Heart left ventricle (tissue), 13 donors: ENCODE measurements at regions not wholly inside any gene's neighbourhood (a gene's known extent, or its start where the extent isn't known, plus 50 kb on each side); places are given as distances from the start of the nearest gene placed in this dataset.

ENCODE experiments used
- POLR2A ChIP-seq, 2 donors: fragments of 450-650 bp; IDR thresholded peaks; one replicate each; pipeline ENCODE4 v1.6.1; 2017; ENCODE audit warnings: antibody characterized with exemption in 2 of 2, mild to moderate bottlenecking in 2 of 2, moderate library complexity in 2 of 2
- TF ChIP-seq, protein P1 (sequence below), 12 donors: fragments of 200-600 bp; sonication (generic) in 4 of 12; IDR thresholded peaks; one replicate each; pipeline versions ENCODE4 v1.5.0 to v1.8.0; 2018 to 2022; ENCODE audit warnings: antibody characterized with exemption in 12 of 12, mild to moderate bottlenecking in 5 of 12
- donor health status: ischemic (EF 13 %, LVEDD 7.1; RV severe dilation, severe dysfunction).
- donor health status: DM: no; HTN: yes; CAD: no.
- donor health status: DM: no; HTN: no; CAD: no.
- donor health status: ischemic (EF 25% LVEDD 6.9; RV normal size, moderate dysfunction).
- donor health status: ischemic (EF 25% LVEDD 5.7; RV mildly dilated, moderate dysfunction).
- donor health status: ischemic (EF 35%, LVEDD 5.7; RV mildly dilated, moderate dysfunction).
- donor health status: nonischemic (EF 11% LVEDD 7.7; RV severe dilation, severe dysfunction).
- donor health status: DM: yes; HTN: yes; CAD: no.
- donor health status: PGD.
- donor health status: ischemic (EF 29% LVEDD 5.4; RV normal size, mild dysfunction).
- donor health status: nonischemic (EF 23%, LVEDD 6.1; RV moderate dilation, normal function).

DNA sequence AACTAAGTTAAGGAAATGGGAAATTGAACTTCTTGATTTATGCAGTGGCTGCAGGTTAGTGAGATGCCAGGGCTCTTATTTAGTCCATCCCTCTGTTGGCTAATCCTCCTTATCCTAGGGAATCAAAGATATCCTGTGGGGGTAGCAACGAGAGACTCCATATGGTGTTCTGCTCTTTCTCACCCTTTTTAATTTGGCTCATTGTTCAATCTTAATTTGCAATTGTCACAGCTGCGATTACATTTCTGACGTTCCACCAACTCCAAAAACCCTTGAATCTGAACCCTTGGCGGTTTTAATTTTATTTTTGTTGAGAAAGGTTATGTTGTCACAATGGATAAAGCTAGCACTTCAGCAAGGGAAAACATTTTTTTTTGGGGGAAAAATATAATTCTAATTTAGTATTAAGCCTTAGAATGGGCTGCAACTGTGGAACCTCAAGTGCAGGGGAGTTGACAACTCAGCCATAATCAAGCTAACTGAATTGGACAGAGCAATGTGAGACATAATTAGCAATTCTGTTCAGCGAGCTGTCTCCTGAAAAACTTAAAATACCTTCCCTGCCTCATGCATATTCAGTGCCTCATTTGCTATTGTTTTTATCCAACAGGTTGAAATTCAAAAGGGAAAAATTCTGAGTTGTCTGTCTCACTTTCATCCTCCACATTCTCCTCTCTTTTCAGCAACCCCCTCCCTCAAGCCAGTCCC is 91.3 kb downstream of the MAT2B start:
- TF ChIP-seq, protein P1, sequence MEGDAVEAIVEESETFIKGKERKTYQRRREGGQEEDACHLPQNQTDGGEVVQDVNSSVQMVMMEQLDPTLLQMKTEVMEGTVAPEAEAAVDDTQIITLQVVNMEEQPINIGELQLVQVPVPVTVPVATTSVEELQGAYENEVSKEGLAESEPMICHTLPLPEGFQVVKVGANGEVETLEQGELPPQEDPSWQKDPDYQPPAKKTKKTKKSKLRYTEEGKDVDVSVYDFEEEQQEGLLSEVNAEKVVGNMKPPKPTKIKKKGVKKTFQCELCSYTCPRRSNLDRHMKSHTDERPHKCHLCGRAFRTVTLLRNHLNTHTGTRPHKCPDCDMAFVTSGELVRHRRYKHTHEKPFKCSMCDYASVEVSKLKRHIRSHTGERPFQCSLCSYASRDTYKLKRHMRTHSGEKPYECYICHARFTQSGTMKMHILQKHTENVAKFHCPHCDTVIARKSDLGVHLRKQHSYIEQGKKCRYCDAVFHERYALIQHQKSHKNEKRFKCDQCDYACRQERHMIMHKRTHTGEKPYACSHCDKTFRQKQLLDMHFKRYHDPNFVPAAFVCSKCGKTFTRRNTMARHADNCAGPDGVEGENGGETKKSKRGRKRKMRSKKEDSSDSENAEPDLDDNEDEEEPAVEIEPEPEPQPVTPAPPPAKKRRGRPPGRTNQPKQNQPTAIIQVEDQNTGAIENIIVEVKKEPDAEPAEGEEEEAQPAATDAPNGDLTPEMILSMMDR (IDR thresholded peaks at IDR 0.05), result no peak
- TF ChIP-seq POLR2A (IDR thresholded peaks at IDR 0.05), result no peak
